ENCODE measurements at regions not wholly inside any gene's neighbourhood (a gene's known extent, or its start where the extent isn't known, plus 50 kb on each side); places are given as distances from the start of the nearest gene placed in this dataset.

GRCh38 chr15:46312133-46312740 is 677.4 kb downstream of the SQOR start:
- Mint-ChIP-seq H3K4me3 (ENCODE audit: unreplicated experiment) (no peak overlapping the region), H3K9me3 (ENCODE audit: unreplicated experiment) (no peaks in the 10 kb centered on the region), H3K4me1 (ENCODE audit: low read depth, unreplicated experiment) (no peaks in the 10 kb centered on the region), H3K27me3 (ENCODE audit: low read depth, unreplicated experiment) (no peaks in the 10 kb centered on the region), H3K36me3 (ENCODE audit: low read depth, unreplicated experiment) (no peaks in the 10 kb centered on the region), H3K27ac (ENCODE audit: unreplicated experiment) (no peak overlapping the region)
- no peaks in the 10 kb centered on the region for H3K36me3 ChIP-seq (ENCODE audit: insufficient read depth, low read length)
- no peaks in the 10 kb centered on the region for H4K20me1 ChIP-seq (ENCODE audit: insufficient read depth, low read length)
- DNase-seq (ENCODE audit: low read depth) (peak; percentile 2), FAIRE-seq (peak; percentile 62)
- H3K4me3 ChIP-seq (ENCODE audit: insufficient read depth, low read depth, low read length), result no peak overlapping the region
- no peak overlapping the region for H2AFZ ChIP-seq (ENCODE audit: low read depth, low read length)
- TF ChIP-seq EZH2 (IDR thresholded peaks at IDR 0.05; ENCODE audit: insufficient read depth, low read length), result no peak
- peak; percentile 85 for TF ChIP-seq CTCF (IDR thresholded peaks at IDR 0.05; ENCODE audit: insufficient read depth, low read depth, low read length)
- H3K79me2 ChIP-seq (ENCODE audit: insufficient read depth, low read length), result no peaks in the 10 kb centered on the region
- H3K27me3 ChIP-seq (ENCODE audit: insufficient read depth, low read length), result no peaks in the 10 kb centered on the region
- H3K9me3 ChIP-seq (ENCODE audit: insufficient read depth, low read depth, low read length), result no peaks in the 10 kb centered on the region
- no peak overlapping the region for H3K27ac ChIP-seq (ENCODE audit: low read depth, low read length)
- no peak overlapping the region for H3K9ac ChIP-seq (ENCODE audit: low read length)
- H3K4me2 ChIP-seq (ENCODE audit: low read length), result no peak overlapping the region
- H3K4me1 ChIP-seq (ENCODE audit: insufficient read depth, low read length), result no peaks in the 10 kb centered on the region

GRCh38 chr15:46315434-46315833 is 680.6 kb downstream of the SQOR start:
- H3K4me1 ChIP-seq (ENCODE audit: insufficient read depth, low read length), result no peaks in the 10 kb centered on the region
- no peak overlapping the region for H3K27ac ChIP-seq (ENCODE audit: low read depth, low read length)
- H3K9ac ChIP-seq (ENCODE audit: low read length), result no peak overlapping the region
- no peaks in the 10 kb centered on the region for H4K20me1 ChIP-seq (ENCODE audit: insufficient read depth, low read length)
- Mint-ChIP-seq H3K27ac (ENCODE audit: unreplicated experiment) (no peak overlapping the region), H3K36me3 (ENCODE audit: low read depth, unreplicated experiment) (no peaks in the 10 kb centered on the region), H3K27me3 (ENCODE audit: low read depth, unreplicated experiment) (no peaks in the 10 kb centered on the region), H3K4me1 (ENCODE audit: low read depth, unreplicated experiment) (no peaks in the 10 kb centered on the region), H3K4me3 (ENCODE audit: unreplicated experiment) (no peak overlapping the region), H3K9me3 (ENCODE audit: unreplicated experiment) (no peaks in the 10 kb centered on the region)
- H3K4me3 ChIP-seq (ENCODE audit: insufficient read depth, low read depth, low read length), result no peak overlapping the region
- no peak for TF ChIP-seq EZH2 (IDR thresholded peaks at IDR 0.05; ENCODE audit: insufficient read depth, low read length)
- no peak for TF ChIP-seq CTCF (IDR thresholded peaks at IDR 0.05; ENCODE audit: insufficient read depth, low read depth, low read length)
- H3K79me2 ChIP-seq (ENCODE audit: insufficient read depth, low read length), result no peaks in the 10 kb centered on the region
- H3K9me3 ChIP-seq (ENCODE audit: insufficient read depth, low read depth, low read length), result no peaks in the 10 kb centered on the region
- no peaks in the 10 kb centered on the region for H3K27me3 ChIP-seq (ENCODE audit: insufficient read depth, low read length)
- H2AFZ ChIP-seq (ENCODE audit: low read depth, low read length), result no peak overlapping the region
- no peak overlapping the region for H3K4me2 ChIP-seq (ENCODE audit: low read length)
- FAIRE-seq, result no peak
- no peaks in the 10 kb centered on the region for H3K36me3 ChIP-seq (ENCODE audit: insufficient read depth, low read length)
- DNase-seq (ENCODE audit: low read depth), result no peak

- Mint-ChIP-seq H3K4me3 (ENCODE audit: unreplicated experiment) (no peak overlapping the region), H3K9me3 (ENCODE audit: unreplicated experiment) (no peaks in the 10 kb centered on the region), H3K27me3 (ENCODE audit: low read depth, unreplicated experiment) (no peaks in the 10 kb centered on the region), H3K27ac (ENCODE audit: unreplicated experiment) (no peak overlapping the region), H3K36me3 (ENCODE audit: low read depth, unreplicated experiment) (no peaks in the 10 kb centered on the region), H3K4me1 (ENCODE audit: low read depth, unreplicated experiment) (no peaks in the 10 kb centered on the region)
- Histone ChIP-seq H4K20me1 (ENCODE audit: insufficient read depth, low read length) (no peaks in the 10 kb centered on the region), H3K9ac (ENCODE audit: low read length) (no peak overlapping the region), H2AFZ (ENCODE audit: low read depth, low read length) (no peak overlapping the region), H3K79me2 (ENCODE audit: insufficient read depth, low read length) (no peaks in the 10 kb centered on the region), H3K27me3 (ENCODE audit: insufficient read depth, low read length) (no peaks in the 10 kb centered on the region), H3K27ac (ENCODE audit: low read depth, low read length) (no peak overlapping the region), H3K36me3 (ENCODE audit: insufficient read depth, low read length) (no peaks in the 10 kb centered on the region), H3K4me2 (ENCODE audit: low read length) (no peak overlapping the region), H3K9me3 (ENCODE audit: insufficient read depth, low read depth, low read length) (no peaks in the 10 kb centered on the region), H3K4me1 (ENCODE audit: insufficient read depth, low read length) (no peaks in the 10 kb centered on the region), H3K4me3 (ENCODE audit: insufficient read depth, low read depth, low read length) (no peak overlapping the region)
- no peak for TF ChIP-seq CTCF (IDR thresholded peaks at IDR 0.05; ENCODE audit: insufficient read depth, low read depth, low read length)
- DNase-seq (ENCODE audit: low read depth) (no peak), FAIRE-seq (no peak)
Observed at GRCh38 chr15:46316024-46316423, 681.2 kb downstream of the SQOR start.

All from astrocyte (in vitro differentiated cells and primary cell).